ENCODE measurements at regions not wholly inside any gene's neighbourhood (a gene's known extent, or its start where the extent isn't known, plus 50 kb on each side); places are given as distances from the start of the nearest gene placed in this dataset.

GRCh38 chr11:71365626-71366025 is 82.6 kb downstream of the DHCR7 start:
- TF ChIP-seq POLR2A (IDR thresholded peaks at IDR 0.05) (no peak), POLR2AphosphoS5 (IDR thresholded peaks at IDR 0.05) (no peak), EP300 (IDR thresholded peaks at IDR 0.05) (no peak)
- TF ChIP-seq, protein P1, sequence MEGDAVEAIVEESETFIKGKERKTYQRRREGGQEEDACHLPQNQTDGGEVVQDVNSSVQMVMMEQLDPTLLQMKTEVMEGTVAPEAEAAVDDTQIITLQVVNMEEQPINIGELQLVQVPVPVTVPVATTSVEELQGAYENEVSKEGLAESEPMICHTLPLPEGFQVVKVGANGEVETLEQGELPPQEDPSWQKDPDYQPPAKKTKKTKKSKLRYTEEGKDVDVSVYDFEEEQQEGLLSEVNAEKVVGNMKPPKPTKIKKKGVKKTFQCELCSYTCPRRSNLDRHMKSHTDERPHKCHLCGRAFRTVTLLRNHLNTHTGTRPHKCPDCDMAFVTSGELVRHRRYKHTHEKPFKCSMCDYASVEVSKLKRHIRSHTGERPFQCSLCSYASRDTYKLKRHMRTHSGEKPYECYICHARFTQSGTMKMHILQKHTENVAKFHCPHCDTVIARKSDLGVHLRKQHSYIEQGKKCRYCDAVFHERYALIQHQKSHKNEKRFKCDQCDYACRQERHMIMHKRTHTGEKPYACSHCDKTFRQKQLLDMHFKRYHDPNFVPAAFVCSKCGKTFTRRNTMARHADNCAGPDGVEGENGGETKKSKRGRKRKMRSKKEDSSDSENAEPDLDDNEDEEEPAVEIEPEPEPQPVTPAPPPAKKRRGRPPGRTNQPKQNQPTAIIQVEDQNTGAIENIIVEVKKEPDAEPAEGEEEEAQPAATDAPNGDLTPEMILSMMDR (IDR thresholded peaks at IDR 0.05) = no peak

Data from suprapubic skin (tissue), 4 donors.